Caco-2 (cell line): ENCODE measurements at regions not wholly inside any gene's neighbourhood (a gene's known extent, or its start where the extent isn't known, plus 50 kb on each side); places are given as distances from the start of the nearest gene placed in this dataset.

Experiments
- BruUV-seq: library from RNA; stranded (reverse); fragments of 400-500 nt; replicated peaks from 2 replicates; lab custom pipeline; 2021; lab: Mats Ljungman, UMichigan
- CTCF ChIA-PET: fragments of 300-600 bp; sonication (Branson Sonifier 250); formaldehyde crosslinking; loops from one replicate; lab custom pipeline; 2022; ENCODE audit warnings: antibody characterized with exemption; lab: Charles Lee
- POLR2A ChIA-PET: fragments of 300-600 bp; sonication (Branson Sonifier 250); formaldehyde crosslinking; loops from one replicate; lab custom pipeline; 2022; ENCODE audit warnings: antibody characterized with exemption; lab: Charles Lee
- DNase-seq, 2 experiments: peaks; one replicate each; pipeline versions ENCODE4 v3.0.0 to v3.0.0-alpha.2; 2020 to 2022
- H3K27me3 ChIP-seq: replicated peaks from 2 replicates; pipeline ENCODE4 v1.6.0; 2011; ENCODE audit warnings: low read length; ENCODE audit not compliant: control insufficient read depth, insufficient read depth
- H3K36me3 ChIP-seq: 2 replicates; pipeline ENCODE4 v1.5.1; 2011; ENCODE audit warnings: low read length; ENCODE audit not compliant: control insufficient read depth, insufficient read depth
- H3K4me1 ChIP-seq: fragments of 250-450 bp; sonication (Bioruptor Pico); 2 replicates; pipeline ENCODE4 v1.5.1; 2020; ENCODE audit warnings: mild to moderate bottlenecking
- H3K4me3 ChIP-seq: 2 replicates; pipeline ENCODE4 v1.5.1; 2011; ENCODE audit warnings: low read depth, mild to moderate bottlenecking, control low read depth, low read length
- H3K9me3 ChIP-seq: fragments of 250-450 bp; sonication (Bioruptor Pico); 2 replicates; pipeline ENCODE4 v1.5.1; 2020; ENCODE audit warnings: mild to moderate bottlenecking, moderate library complexity
- H3K27ac Mint-ChIP-seq: one replicate; pipeline ENCODE4 v1.8.0; 2022; ENCODE audit warnings: mixed read lengths; ENCODE audit not compliant: unreplicated experiment
- H3K27me3 Mint-ChIP-seq: one replicate; pipeline ENCODE4 v1.8.0; 2022; ENCODE audit warnings: mixed read lengths; ENCODE audit not compliant: insufficient read depth, unreplicated experiment
- H3K36me3 Mint-ChIP-seq: one replicate; pipeline ENCODE4 v1.8.0; 2022; ENCODE audit warnings: mild to moderate bottlenecking, mixed read lengths; ENCODE audit not compliant: insufficient read depth, unreplicated experiment
- H3K4me1 Mint-ChIP-seq: one replicate; pipeline ENCODE4 v1.8.0; 2022; ENCODE audit warnings: low read depth, mixed read lengths; ENCODE audit not compliant: unreplicated experiment
- H3K4me3 Mint-ChIP-seq: one replicate; pipeline ENCODE4 v1.8.0; 2022; ENCODE audit warnings: mild to moderate bottlenecking, moderate library complexity, mixed read lengths; ENCODE audit not compliant: unreplicated experiment
- H3K9me3 Mint-ChIP-seq: one replicate; pipeline ENCODE4 v1.8.0; 2022; ENCODE audit warnings: mixed read lengths; ENCODE audit not compliant: unreplicated experiment
- intact Hi-C: fragments of 100-400 bp; cut with micrococcal nuclease; formaldehyde crosslinking; loops from one replicate; pipeline ENCODE4 v1.10.0; 2022; ENCODE audit not compliant: unreplicated experiment
- TF ChIP-seq, protein P1 (sequence below), 2 experiments: fragments of 200-600 bp in 1 of 2; IDR thresholded peaks; 1 replicate in 1 of 2; 2 replicates in 1 of 2; pipeline versions ENCODE4 v1.5.1 to v1.8.0; 2011 to 2022; ENCODE audit warnings: antibody characterized with exemption in 1 of 2, control low read depth in 1 of 2, inconsistent platforms in 1 of 2, low read depth in 1 of 2, low read length in 1 of 2, mild to moderate bottlenecking in 1 of 2, moderate library complexity in 1 of 2; ENCODE audit not compliant: insufficient read depth in 1 of 2, severe bottlenecking in 1 of 2, unreplicated experiment in 1 of 2

DNA sequence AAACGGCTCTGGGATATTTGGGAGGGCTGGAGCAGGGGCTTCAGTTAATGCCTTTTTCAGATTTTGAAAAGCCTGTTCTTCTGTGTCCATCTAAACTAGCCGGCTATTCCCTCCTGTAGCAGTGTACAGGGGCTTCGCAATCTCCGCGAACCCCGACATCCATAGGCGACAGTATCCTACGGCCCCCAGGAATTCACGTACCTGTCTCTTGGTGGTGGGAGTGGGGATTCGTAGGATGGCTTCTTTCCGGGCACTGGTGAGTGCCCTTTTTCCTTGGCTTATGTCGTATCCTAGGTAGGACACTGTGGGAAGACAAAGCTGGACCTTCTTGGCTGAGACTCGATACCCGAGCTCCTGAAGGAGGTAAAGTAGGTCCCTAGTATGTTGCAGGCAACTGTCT is 153.1 kb downstream of the TRIM27 start:
- no TSS peak for BruUV-seq
- intact Hi-C loops: no loop called here
- no peak for DNase-seq
- no peaks in the 10 kb centered on the region for H3K36me3 Mint-ChIP-seq
- POLR2A ChIA-PET: no interaction called here
- H3K27ac Mint-ChIP-seq: no peak overlapping the region
- H3K4me3 ChIP-seq: no peak overlapping the region
- H3K9me3 ChIP-seq: no peaks in the 10 kb centered on the region
- no peak overlapping the region for H3K4me3 Mint-ChIP-seq
- H3K27me3 Mint-ChIP-seq: no peaks in the 10 kb centered on the region
- TF ChIP-seq, protein P1, sequence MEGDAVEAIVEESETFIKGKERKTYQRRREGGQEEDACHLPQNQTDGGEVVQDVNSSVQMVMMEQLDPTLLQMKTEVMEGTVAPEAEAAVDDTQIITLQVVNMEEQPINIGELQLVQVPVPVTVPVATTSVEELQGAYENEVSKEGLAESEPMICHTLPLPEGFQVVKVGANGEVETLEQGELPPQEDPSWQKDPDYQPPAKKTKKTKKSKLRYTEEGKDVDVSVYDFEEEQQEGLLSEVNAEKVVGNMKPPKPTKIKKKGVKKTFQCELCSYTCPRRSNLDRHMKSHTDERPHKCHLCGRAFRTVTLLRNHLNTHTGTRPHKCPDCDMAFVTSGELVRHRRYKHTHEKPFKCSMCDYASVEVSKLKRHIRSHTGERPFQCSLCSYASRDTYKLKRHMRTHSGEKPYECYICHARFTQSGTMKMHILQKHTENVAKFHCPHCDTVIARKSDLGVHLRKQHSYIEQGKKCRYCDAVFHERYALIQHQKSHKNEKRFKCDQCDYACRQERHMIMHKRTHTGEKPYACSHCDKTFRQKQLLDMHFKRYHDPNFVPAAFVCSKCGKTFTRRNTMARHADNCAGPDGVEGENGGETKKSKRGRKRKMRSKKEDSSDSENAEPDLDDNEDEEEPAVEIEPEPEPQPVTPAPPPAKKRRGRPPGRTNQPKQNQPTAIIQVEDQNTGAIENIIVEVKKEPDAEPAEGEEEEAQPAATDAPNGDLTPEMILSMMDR (IDR thresholded peaks at IDR 0.05; ENCODE audit: insufficient read depth in 1 of 2, low read depth in 1 of 2, low read length in 1 of 2, severe bottlenecking in 1 of 2, unreplicated experiment in 1 of 2): no peak
- CTCF ChIA-PET: no interaction called here
- no peaks in the 10 kb centered on the region for H3K36me3 ChIP-seq
- peaks cover 22% of the 10 kb centered on the region for H3K4me1 Mint-ChIP-seq
- no peaks in the 10 kb centered on the region for H3K27me3 ChIP-seq
- H3K4me1 ChIP-seq: peaks cover 10% of the 10 kb centered on the region
- no peaks in the 10 kb centered on the region for H3K9me3 Mint-ChIP-seq

DNA sequence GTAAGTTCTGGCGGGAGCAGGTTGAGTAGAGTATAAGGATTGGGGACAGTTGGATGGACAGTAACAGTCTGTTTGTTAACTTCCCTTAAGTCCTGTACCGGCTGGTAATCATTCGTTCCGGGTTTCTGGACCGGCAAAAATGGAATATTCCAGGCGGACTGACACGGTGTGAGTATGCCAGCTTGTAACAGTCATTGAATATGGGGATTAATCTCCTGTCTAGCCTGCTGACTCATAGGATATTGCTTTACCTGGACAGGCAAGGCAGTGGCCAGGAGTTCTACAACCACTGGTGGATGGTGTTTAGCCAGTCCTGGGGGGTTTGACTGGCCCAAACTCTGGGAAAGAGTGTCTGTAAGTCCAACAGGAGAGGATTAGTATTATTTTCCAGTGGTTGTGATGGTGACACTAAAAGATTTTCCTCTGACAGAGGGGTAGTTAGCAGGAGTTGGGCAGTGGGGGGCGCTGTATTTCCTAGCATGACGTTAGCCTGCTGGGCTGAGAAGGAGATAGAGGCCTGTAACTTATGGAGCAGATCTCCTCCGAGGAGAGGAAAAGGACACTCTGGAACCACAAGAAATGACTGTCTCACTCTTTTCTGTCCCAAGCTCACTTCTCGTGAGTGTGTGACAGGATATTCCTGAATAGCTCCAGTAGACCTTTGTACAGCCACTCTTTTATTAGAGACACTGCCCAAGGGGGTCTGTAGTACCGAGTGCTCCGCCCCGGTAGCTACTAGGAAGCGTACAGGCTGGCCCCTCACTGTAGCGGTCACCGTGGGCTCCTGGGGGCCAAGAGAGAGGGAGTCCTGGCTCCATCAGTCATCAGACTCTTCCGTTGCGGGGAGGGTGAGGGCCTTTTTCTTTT is 152.2 kb downstream of the TRIM27 start:
- no peaks in the 10 kb centered on the region for H3K36me3 ChIP-seq
- POLR2A ChIA-PET: no interaction called here
- no peak for DNase-seq
- Mint-ChIP-seq H3K4me3 (no peak overlapping the region), H3K4me1 (peaks cover 20% of the 10 kb centered on the region), H3K9me3 (no peaks in the 10 kb centered on the region), H3K27me3 (no peaks in the 10 kb centered on the region), H3K27ac (no peak overlapping the region), H3K36me3 (no peaks in the 10 kb centered on the region)
- intact Hi-C loops: no loop called here
- CTCF ChIA-PET: no interaction called here
- H3K9me3 ChIP-seq: no peaks in the 10 kb centered on the region
- no TSS peak for BruUV-seq
- no peak overlapping the region for H3K4me3 ChIP-seq
- H3K27me3 ChIP-seq: no peaks in the 10 kb centered on the region
- TF ChIP-seq, protein P1 (IDR thresholded peaks at IDR 0.05; ENCODE audit: insufficient read depth in 1 of 2, low read depth in 1 of 2, low read length in 1 of 2, severe bottlenecking in 1 of 2, unreplicated experiment in 1 of 2): peak in 1 of 2 experiments; percentile 5
- H3K4me1 ChIP-seq: peaks cover 7% of the 10 kb centered on the region

DNA sequence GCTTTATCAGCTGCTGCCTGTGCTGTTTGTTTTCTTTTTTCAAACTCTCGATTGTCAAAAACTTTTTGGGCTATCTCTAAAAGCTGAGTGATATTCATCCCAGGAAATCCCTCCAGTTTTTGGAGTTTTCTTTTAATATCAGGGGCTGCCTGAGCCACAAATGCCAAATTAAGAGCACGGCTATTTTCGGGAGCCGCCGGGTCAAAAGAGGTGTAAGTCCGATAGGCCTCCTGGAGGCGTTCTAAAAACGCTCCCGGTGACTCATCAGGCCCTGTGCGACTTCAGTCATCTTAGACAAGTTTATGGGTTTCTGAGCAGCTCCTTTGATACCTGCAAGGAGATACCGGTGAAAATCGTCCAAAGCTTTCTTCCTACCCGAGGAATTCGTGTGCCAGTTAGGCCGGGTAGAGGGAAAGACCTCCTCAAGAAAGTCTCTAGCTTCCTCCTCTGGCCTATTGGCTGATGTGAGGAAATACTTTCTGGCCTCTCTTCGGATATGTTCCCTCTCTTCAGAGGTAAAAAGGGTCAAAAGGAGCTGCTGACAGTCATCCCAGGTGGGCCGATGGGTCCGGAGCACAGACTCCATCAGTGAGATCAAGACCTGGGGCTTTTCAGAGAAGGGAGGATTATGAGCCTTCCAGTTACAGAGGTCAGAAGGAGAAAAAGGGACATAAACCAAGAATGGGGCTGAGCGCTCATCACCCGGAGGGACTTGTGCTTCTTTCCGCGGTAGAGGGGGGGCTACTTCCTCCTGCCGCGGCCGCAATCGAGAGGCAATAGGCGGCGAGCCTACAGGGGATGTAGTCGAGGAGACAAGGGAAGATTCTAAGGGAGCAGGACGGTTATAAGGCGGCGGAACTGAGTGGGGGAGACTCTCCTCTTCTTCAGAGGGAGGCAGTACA is 151.1 kb downstream of the TRIM27 start:
- DNase-seq: no peak
- ChIA-PET POLR2A (no interaction called here), CTCF (no interaction called here)
- Mint-ChIP-seq H3K36me3 (no peaks in the 10 kb centered on the region), H3K27ac (no peak overlapping the region), H3K9me3 (no peaks in the 10 kb centered on the region), H3K27me3 (no peaks in the 10 kb centered on the region), H3K4me1 (peaks cover 14% of the 10 kb centered on the region), H3K4me3 (no peak overlapping the region)
- no peaks in the 10 kb centered on the region for H3K36me3 ChIP-seq
- intact Hi-C loops: no loop called here
- no peak overlapping the region for H3K4me3 ChIP-seq
- no peaks in the 10 kb centered on the region for H3K27me3 ChIP-seq
- no TSS peak for BruUV-seq
- H3K4me1 ChIP-seq: peaks cover 8% of the 10 kb centered on the region; the same call in 1 of the 2 replicates
- TF ChIP-seq, protein P1 (IDR thresholded peaks at IDR 0.05; ENCODE audit: insufficient read depth in 1 of 2, low read depth in 1 of 2, low read length in 1 of 2, severe bottlenecking in 1 of 2, unreplicated experiment in 1 of 2): no peak
- H3K9me3 ChIP-seq: no peaks in the 10 kb centered on the region
